SK-N-SH (cell line): ENCODE measurements at regions not wholly inside any gene's neighbourhood (a gene's known extent, or its start where the extent isn't known, plus 50 kb on each side); places are given as distances from the start of the nearest gene placed in this dataset.

Experiments
- CTCF ChIA-PET: fragments of 300-600, 350-600 bp; formaldehyde crosslinking; extraction: SDS; loops from one replicate; lab custom pipeline; 2021; lab: Yijun Ruan, JAX
- POLR2A ChIA-PET: fragments of 350-600 bp; sonication (Branson Sonifier 250); formaldehyde crosslinking; extraction: SDS; loops from one replicate; lab custom pipeline; 2020; ENCODE audit warnings: antibody characterized with exemption, inconsistent platforms; lab: Yijun Ruan, JAX
- DNase-seq: peaks from one replicate; pipeline ENCODE4 v3.0.0; 2012
- H2AFZ ChIP-seq: fragments of 200-600 bp; sonication (generic); 2 replicates; pipeline ENCODE4 v1.8.1; 2016; ENCODE audit warnings: antibody characterized with exemption, mild to moderate bottlenecking, low read depth
- H3F3A ChIP-seq: fragments of 200-600 bp; sonication (generic); replicated peaks from 2 replicates; pipeline ENCODE3; 2016; ENCODE audit warnings: antibody characterized with exemption, mild to moderate bottlenecking; ENCODE audit not compliant: insufficient read depth
- H3K27ac ChIP-seq, 2 experiments: fragments of 200-500 bp in 1 of 2; fragments of 200-600 bp in 1 of 2; sonication (Bioruptor generic) in 1 of 2; sonication (generic), shearing (Covaris generic) in 1 of 2; 2 replicates each; pipeline versions ENCODE4 v1.5.1 to v1.6.1; 2014 to 2016; ENCODE audit warnings: low read depth in 2 of 2, inconsistent platforms in 1 of 2, low read length in 1 of 2, mild to moderate bottlenecking in 1 of 2, mixed read lengths in 1 of 2
- H3K27me3 ChIP-seq: fragments of 200-600 bp; sonication (generic), shearing (Covaris generic); 2 replicates; pipeline ENCODE4 v1.6.1; 2016; ENCODE audit warnings: mixed run types; ENCODE audit not compliant: insufficient read depth
- H3K36me3 ChIP-seq, 2 experiments: fragments of 200-500 bp in 1 of 2; fragments of 200-600 bp in 1 of 2; sonication (Bioruptor generic) in 1 of 2; sonication (generic) in 1 of 2; replicated peaks in 1 of 2; 2 replicates each; pipeline versions ENCODE3 to v1.5.1; 2014 to 2016; ENCODE audit warnings: low read length in 1 of 2, mild to moderate bottlenecking in 1 of 2; ENCODE audit not compliant: insufficient read depth in 2 of 2, control insufficient read depth in 1 of 2
- H3K4me1 ChIP-seq, 2 experiments: fragments of 200-500 bp in 1 of 2; fragments of 200-600 bp in 1 of 2; sonication (Bioruptor generic) in 1 of 2; sonication (generic), shearing (Covaris generic) in 1 of 2; 2 replicates each; pipeline versions ENCODE4 v1.5.1 to v1.6.1; 2014 to 2016; ENCODE audit warnings: low read depth in 1 of 2, low read length in 1 of 2, mixed run types in 1 of 2; ENCODE audit not compliant: insufficient read depth in 2 of 2, control insufficient read depth in 1 of 2
- H3K4me2 ChIP-seq: fragments of 200-600 bp; sonication (generic), shearing (Covaris generic); 2 replicates; pipeline ENCODE4 v1.6.1; 2017; ENCODE audit warnings: mixed run types
- H3K4me3 ChIP-seq, 2 experiments: fragments of 200-500 bp in 1 of 2; fragments of 200-600 bp in 1 of 2; sonication (Bioruptor generic) in 1 of 2; sonication (generic), shearing (Covaris generic) in 1 of 2; 2 replicates each; pipeline versions ENCODE4 v1.5.1 to v1.8.1; 2014 to 2016; ENCODE audit warnings: low read depth in 2 of 2, inconsistent platforms in 1 of 2, low read length in 1 of 2, mild to moderate bottlenecking in 1 of 2, mixed read lengths in 1 of 2, moderate library complexity in 1 of 2
- H3K79me2 ChIP-seq: fragments of 200-600 bp; sonication (generic); 2 replicates; pipeline ENCODE4 v1.8.1; 2017; ENCODE audit warnings: mild to moderate bottlenecking; ENCODE audit not compliant: insufficient read depth
- H3K9ac ChIP-seq: fragments of 200-600 bp; sonication (generic); 2 replicates; pipeline ENCODE4 v1.6.1; 2017; ENCODE audit warnings: mixed run types
- H3K9me2 ChIP-seq: fragments of 200-600 bp; sonication (generic); 2 replicates; pipeline ENCODE4 v1.6.1; 2017; ENCODE audit warnings: mixed run types
- H3K9me3 ChIP-seq: fragments of 200-600 bp; sonication (generic); 2 replicates; pipeline ENCODE4 v1.6.1; 2017; ENCODE audit warnings: mixed run types, mild to moderate bottlenecking, moderate library complexity
- H4K20me1 ChIP-seq: fragments of 200-600 bp; sonication (generic); 2 replicates; pipeline ENCODE4 v1.6.1; 2017; ENCODE audit warnings: mild to moderate bottlenecking, mixed run types; ENCODE audit not compliant: insufficient read depth
- CHD2 ChIP-seq: fragments of 150-350 bp; IDR thresholded peaks from 2 replicates; pipeline ENCODE4 v1.6.1; 2018; ENCODE audit warnings: low read length; ENCODE audit not compliant: partially characterized antibody
- CTCF ChIP-seq: fragments of 200-600 bp; sonication (generic); IDR thresholded peaks from 2 replicates; pipeline ENCODE4 v1.6.1; 2017; ENCODE audit warnings: antibody characterized with exemption, mild to moderate bottlenecking, moderate library complexity
- EP300 ChIP-seq, 2 experiments: IDR thresholded peaks; 2 replicates each; pipeline versions ENCODE4 v1.4.0 to v1.6.1; 2012; ENCODE audit warnings: borderline replicate concordance in 1 of 2, low read depth in 1 of 2, low read length in 1 of 2
- FOXJ3 ChIP-seq: sonication (generic); formaldehyde crosslinking; IDR thresholded peaks from 2 replicates; pipeline ENCODE4 v1.5.1; 2020; ENCODE audit warnings: mild to moderate bottlenecking, missing genetic modification reagents
- GABPA ChIP-seq: IDR thresholded peaks from 2 replicates; pipeline ENCODE4 v1.4.0; 2012; ENCODE audit warnings: low read depth, mild to moderate bottlenecking
- GATA2 ChIP-seq: sonication (generic); formaldehyde crosslinking; IDR thresholded peaks from 2 replicates; pipeline ENCODE4 v1.5.0; 2020; ENCODE audit warnings: mild to moderate bottlenecking, missing genetic modification reagents
- JUND ChIP-seq: IDR thresholded peaks from 2 replicates; pipeline ENCODE4 v1.4.0; 2012
- MAX ChIP-seq: IDR thresholded peaks from 2 replicates; pipeline ENCODE4 v1.4.0; 2012; ENCODE audit warnings: low read depth
- MEF2A ChIP-seq: IDR thresholded peaks from 2 replicates; pipeline ENCODE4 v1.4.0; 2012; ENCODE audit warnings: low read depth, borderline replicate concordance
- MXI1 ChIP-seq: IDR thresholded peaks from 2 replicates; pipeline ENCODE4 v1.6.1; 2012; ENCODE audit warnings: mild to moderate bottlenecking, low read depth, low read length, improper control_type of control experiment
- RAD21 ChIP-seq: IDR thresholded peaks from 2 replicates; pipeline ENCODE4 v1.6.1; 2012; ENCODE audit warnings: mild to moderate bottlenecking, low read length
- RCOR1 ChIP-seq: fragments of 150-350 bp; IDR thresholded peaks from 2 replicates; pipeline ENCODE4 v1.6.1; 2017; ENCODE audit warnings: antibody characterized with exemption, low read length
- RFX5 ChIP-seq: IDR thresholded peaks from 2 replicates; pipeline ENCODE4 v1.6.1; 2012; ENCODE audit warnings: mild to moderate bottlenecking, improper control_type of control experiment, low read length
- SMC3 ChIP-seq: IDR thresholded peaks from 2 replicates; pipeline ENCODE4 v1.6.1; 2012; ENCODE audit warnings: low read depth, low read length, improper control_type of control experiment
- USF1 ChIP-seq: IDR thresholded peaks from 2 replicates; pipeline ENCODE4 v1.4.0; 2012; ENCODE audit warnings: low read depth, borderline replicate concordance
- USF2 ChIP-seq: fragments of 150-350 bp; IDR thresholded peaks from 2 replicates; pipeline ENCODE4 v1.6.1; 2017; ENCODE audit warnings: antibody characterized with exemption, low read length, low read depth, borderline replicate concordance
- ZBTB33 ChIP-seq: IDR thresholded peaks from 2 replicates; pipeline ENCODE4 v1.4.0; 2012; ENCODE audit warnings: low read depth, borderline replicate concordance
- WGBS: methylation state at CpG from one replicate; pipeline ENCODE4 v1.1.6; 2017; ENCODE audit warnings: low lambda C conversion rate; 5-methylcytosine and 5-hydroxymethylcytosine counted together

- DNase-seq, result no peak
- H3K4me3 ChIP-seq, result no peak overlapping the region
- no peaks in the 10 kb centered on the region for H3K36me3 ChIP-seq
- no peaks in the 10 kb centered on the region for H3K27me3 ChIP-seq
- H3K9ac ChIP-seq, result no peak overlapping the region
- H3K4me1 ChIP-seq, result no peaks in the 10 kb centered on the region; a peak in 2 of 4 replicates
- H2AFZ ChIP-seq, result no peak overlapping the region
- POLR2A ChIA-PET, result no interaction called here
- no peak overlapping the region for H3K27ac ChIP-seq
- H4K20me1 ChIP-seq, result no peaks in the 10 kb centered on the region
- no peaks in the 10 kb centered on the region for H3K9me3 ChIP-seq
- 10% methylated on average over 2 of the region's 2 CpGs for WGBS
- no peaks in the 10 kb centered on the region for H3K79me2 ChIP-seq
- H3F3A ChIP-seq, result no peaks in the 10 kb centered on the region
- no peaks in the 10 kb centered on the region for H3K9me2 ChIP-seq
- H3K4me2 ChIP-seq, result no peak overlapping the region
- TF ChIP-seq CTCF (no peak), MEF2A (no peak), RFX5 (no peak), MXI1 (no peak), ZBTB33 (no peak), GATA2 (CRISPR knock-in tag) (no peak), RCOR1 (no peak)
- CTCF ChIA-PET, result no interaction called here
Observed at GRCh38 chr2:21939967-21940366, 816.2 kb downstream of the TDRD15 start.

- no peak overlapping the region for H3K4me2 ChIP-seq
- no peak overlapping the region for H3K9ac ChIP-seq
- H3K9me3 ChIP-seq, result no peaks in the 10 kb centered on the region
- peaks cover 0 to 8% of the 10 kb centered on the region in 2 experiments; a peak in 2 of 4 replicates for H3K4me1 ChIP-seq
- DNase-seq, result no peak
- ChIA-PET POLR2A (no interaction called here), CTCF (interaction anchor here (0.9 kb wide), 1 partner anchor 626 kb away, joined by 3 read pairs; no protein-coding TSS in a partner anchor)
- no peak overlapping the region for H3K4me3 ChIP-seq
- H2AFZ ChIP-seq, result no peak overlapping the region
- no peaks in the 10 kb centered on the region for H3K79me2 ChIP-seq
- H3K27me3 ChIP-seq, result no peaks in the 10 kb centered on the region
- H3K27ac ChIP-seq, result no peak overlapping the region
- WGBS, result 23% methylated on average over 3 of the region's 3 CpGs
- H3K9me2 ChIP-seq, result no peaks in the 10 kb centered on the region
- no peaks in the 10 kb centered on the region for H4K20me1 ChIP-seq
- H3K36me3 ChIP-seq, result no peaks in the 10 kb centered on the region
- no peaks in the 10 kb centered on the region for H3F3A ChIP-seq
- TF ChIP-seq FOXJ3 (CRISPR knock-in tag) (no peak), RAD21 (no peak), GATA2 (CRISPR knock-in tag) (no peak), EP300 (IDR thresholded peaks at IDR 0.05; ENCODE audit: borderline replicate concordance in 1 of 2, low read depth in 1 of 2, low read length in 1 of 2) (no peak), JUND (no peak), MEF2A (no peak), CTCF (no peak), GABPA (no peak), USF1 (no peak), ZBTB33 (no peak), MAX (no peak), USF2 (no peak), CHD2 (no peak), SMC3 (no peak)
Observed at GRCh38 chr2:21944536-21944935, 820.8 kb downstream of the TDRD15 start.
